OCI-LY3 (cell line): ENCODE measurements at regions not wholly inside any gene's neighbourhood (a gene's known extent, or its start where the extent isn't known, plus 50 kb on each side); places are given as distances from the start of the nearest gene placed in this dataset.

Experiments
- CTCF ChIP-seq: fragments of 200-600, 300-600 bp; sonication (generic); IDR thresholded peaks from 2 replicates; pipeline ENCODE4 v1.5.1; 2014; ENCODE audit warnings: antibody characterized with exemption, low read length, low read depth
- EZH2phosphoT487 ChIP-seq: fragments of 200-600 bp; shearing (Covaris generic); IDR thresholded peaks from 2 replicates; pipeline ENCODE4 v1.6.1; 2018; ENCODE audit warnings: antibody characterized with exemption, mixed run types, low read depth

- no peak for TF ChIP-seq CTCF
- TF ChIP-seq EZH2phosphoT487 = no peak
Observed at GRCh38 chr13:48875047-48875446, 100.7 kb upstream of the FNDC3A start.
